SK-N-SH treated with all-trans-retinoic acid at 6 μM for 48 hours (cell line): ENCODE measurements at regions not wholly inside any gene's neighbourhood (a gene's known extent, or its start where the extent isn't known, plus 50 kb on each side); places are given as distances from the start of the nearest gene placed in this dataset.

ENCODE experiments used
- ATAC-seq: fragments of 200-7000 bp; cut with Tn5 transposase; 3 replicates; pipeline ENCODE4 v1.9.1; 2020; ENCODE audit warnings: mild to moderate bottlenecking, moderate library complexity
- ARNTL ChIP-seq: fragments of 450-650 bp; formaldehyde crosslinking; IDR thresholded peaks from 2 replicates; pipeline ENCODE4 v1.5.0; 2020; ENCODE audit warnings: low read depth, mild to moderate bottlenecking, moderate library complexity, borderline replicate concordance
- CREB5 ChIP-seq: fragments of 250-450 bp; sonication (Bioruptor Pico); IDR thresholded peaks from 2 replicates; pipeline ENCODE4 v1.5.1; 2020; ENCODE audit warnings: low read depth, mild to moderate bottlenecking, moderate library complexity
- CSDC2 ChIP-seq: fragments of 250-450 bp; sonication (Bioruptor Pico); IDR thresholded peaks from 2 replicates; pipeline ENCODE4 v1.5.0; 2020; ENCODE audit warnings: mild to moderate bottlenecking, moderate library complexity
- CSRNP3 ChIP-seq: fragments of 250-450 bp; sonication (Bioruptor Pico); IDR thresholded peaks from 2 replicates; pipeline ENCODE4 v1.5.1; 2021; ENCODE audit warnings: mild to moderate bottlenecking, moderate library complexity
- ESRRG ChIP-seq: fragments of 250-450 bp; sonication (Bioruptor Pico); IDR thresholded peaks from 2 replicates; pipeline ENCODE4 v1.6.1; 2021; ENCODE audit warnings: mild to moderate bottlenecking
- GLIS3 ChIP-seq: fragments of 250-450 bp; sonication (Bioruptor Pico); IDR thresholded peaks from 2 replicates; pipeline ENCODE4 v1.5.0; 2020; ENCODE audit warnings: mild to moderate bottlenecking, moderate library complexity
- ISL1 ChIP-seq: fragments of 250-450 bp; sonication (Bioruptor Pico); IDR thresholded peaks from 2 replicates; pipeline ENCODE4 v2.1.2; 2022; ENCODE audit warnings: mild to moderate bottlenecking, moderate library complexity
- OSR1 ChIP-seq: fragments of 250-450 bp; sonication (Bioruptor Pico); IDR thresholded peaks from 2 replicates; pipeline ENCODE4 v1.8.0; 2022; ENCODE audit warnings: moderate library complexity, mild to moderate bottlenecking, inconsistent platforms
- POU6F1 ChIP-seq: fragments of 250-450 bp; sonication (Bioruptor Pico); IDR thresholded peaks from 2 replicates; pipeline ENCODE4 v1.8.0; 2021; ENCODE audit warnings: low read depth, mild to moderate bottlenecking, moderate library complexity, borderline replicate concordance
- PPARA ChIP-seq: fragments of 250-450 bp; sonication (Bioruptor Pico); IDR thresholded peaks from 2 replicates; pipeline ENCODE4 v1.5.0; 2020; ENCODE audit warnings: mild to moderate bottlenecking, borderline replicate concordance
- RARB ChIP-seq: fragments of 250-450 bp; sonication (Bioruptor Pico); IDR thresholded peaks from 2 replicates; pipeline ENCODE4 v1.8.0; 2021; ENCODE audit warnings: mild to moderate bottlenecking, moderate library complexity
- SNAI2 ChIP-seq: fragments of 250-450 bp; sonication (Bioruptor Pico); IDR thresholded peaks from 2 replicates; pipeline ENCODE4 v1.5.0; 2020; ENCODE audit warnings: mild to moderate bottlenecking, moderate library complexity
- TCF4 ChIP-seq: fragments of 250-450 bp; sonication (Bioruptor Pico); IDR thresholded peaks from 2 replicates; pipeline ENCODE4 v1.8.0; 2021; ENCODE audit warnings: mild to moderate bottlenecking, moderate library complexity, borderline replicate concordance
- TOX ChIP-seq: fragments of 250-450 bp; sonication (Bioruptor Pico); IDR thresholded peaks from 2 replicates; pipeline ENCODE4 v1.8.0; 2021; ENCODE audit warnings: mild to moderate bottlenecking, moderate library complexity, borderline replicate concordance
- TSHZ2 ChIP-seq: fragments of 250-450 bp; sonication (Bioruptor Pico); IDR thresholded peaks from 2 replicates; pipeline ENCODE4 v1.5.0; 2020; ENCODE audit warnings: mild to moderate bottlenecking, moderate library complexity
- ZC3H10 ChIP-seq: fragments of 250-450 bp; sonication (Bioruptor Pico); IDR thresholded peaks from 2 replicates; pipeline ENCODE4 v1.5.1; 2021; ENCODE audit warnings: mild to moderate bottlenecking, moderate library complexity
- ZFP3 ChIP-seq: fragments of 250-450 bp; sonication (Bioruptor Pico); IDR thresholded peaks from 2 replicates; pipeline ENCODE4 v1.5.0; 2020; ENCODE audit warnings: mild to moderate bottlenecking, moderate library complexity
- ZFP30 ChIP-seq: fragments of 450-650 bp; formaldehyde crosslinking; IDR thresholded peaks from 2 replicates; pipeline ENCODE4 v1.5.0; 2022; ENCODE audit warnings: mild to moderate bottlenecking, moderate library complexity
- ZNF565 ChIP-seq: fragments of 450-650 bp; formaldehyde crosslinking; conservative IDR thresholded peaks from 2 replicates; pipeline ENCODE4 v1.5.0; 2020; ENCODE audit warnings: low read depth, mild to moderate bottlenecking, moderate library complexity
- ZNF70 ChIP-seq: fragments of 450-650 bp; formaldehyde crosslinking; IDR thresholded peaks from 2 replicates; pipeline ENCODE4 v1.5.0; 2020; ENCODE audit warnings: mild to moderate bottlenecking, moderate library complexity
- ZNF8 ChIP-seq: fragments of 450-650 bp; formaldehyde crosslinking; IDR thresholded peaks from 2 replicates; pipeline ENCODE4 v1.5.0; 2020; ENCODE audit warnings: mild to moderate bottlenecking, moderate library complexity

GRCh38 chr5:38101897-38102296, 156.5 kb upstream of the EGFLAM start:
- TF ChIP-seq TOX = no peak
- no peak for TF ChIP-seq SNAI2 (CRISPR knock-in tag)
- no peak for TF ChIP-seq CREB5 (CRISPR knock-in tag)
- TF ChIP-seq ISL1 (CRISPR knock-in tag) = no peak
- TF ChIP-seq ZNF565 (CRISPR knock-in tag) = no peak
- no peak for TF ChIP-seq ZFP3 (CRISPR knock-in tag)
- no peak for TF ChIP-seq PPARA (CRISPR knock-in tag)
- TF ChIP-seq ZFP30 = no peak
- no peak for TF ChIP-seq TCF4 (CRISPR knock-in tag)
- TF ChIP-seq ARNTL = no peak
- no peak for TF ChIP-seq OSR1 (CRISPR knock-in tag)
- no peak for TF ChIP-seq ZNF8 (CRISPR knock-in tag)
- TF ChIP-seq GLIS3 (CRISPR knock-in tag) = no peak
- TF ChIP-seq TSHZ2 (CRISPR knock-in tag) = no peak
- TF ChIP-seq ZC3H10 (CRISPR knock-in tag) = no peak
- no peak for TF ChIP-seq CSDC2 (CRISPR knock-in tag)
- TF ChIP-seq ESRRG (CRISPR knock-in tag) = no peak
- TF ChIP-seq POU6F1 (CRISPR knock-in tag) = no peak
- ATAC-seq = no peak

- TF ChIP-seq ZFP3 (CRISPR knock-in tag) = no peak
- no peak for TF ChIP-seq OSR1 (CRISPR knock-in tag)
- TF ChIP-seq TCF4 (CRISPR knock-in tag) = no peak
- TF ChIP-seq ESRRG (CRISPR knock-in tag) = no peak
- TF ChIP-seq GLIS3 (CRISPR knock-in tag) = no peak
- TF ChIP-seq CSRNP3 (CRISPR knock-in tag) = no peak
- TF ChIP-seq TOX = no peak
- TF ChIP-seq ARNTL = no peak
- no peak for TF ChIP-seq ISL1 (CRISPR knock-in tag)
- TF ChIP-seq RARB (CRISPR knock-in tag) = no peak
- no peak for TF ChIP-seq ZNF70 (CRISPR knock-in tag)
- no peak for TF ChIP-seq PPARA (CRISPR knock-in tag)
- TF ChIP-seq CSDC2 (CRISPR knock-in tag) = no peak
- no peak for TF ChIP-seq ZC3H10 (CRISPR knock-in tag)
- no peak for TF ChIP-seq TSHZ2 (CRISPR knock-in tag)
- TF ChIP-seq POU6F1 (CRISPR knock-in tag) = no peak
- no peak for ATAC-seq
These were observed 158.9 kb upstream of the EGFLAM start for GRCh38 chr5:38099205-38100168.
